ENCODE measurements at regions not wholly inside any gene's neighbourhood (a gene's known extent, or its start where the extent isn't known, plus 50 kb on each side); places are given as distances from the start of the nearest gene placed in this dataset.

DNA sequence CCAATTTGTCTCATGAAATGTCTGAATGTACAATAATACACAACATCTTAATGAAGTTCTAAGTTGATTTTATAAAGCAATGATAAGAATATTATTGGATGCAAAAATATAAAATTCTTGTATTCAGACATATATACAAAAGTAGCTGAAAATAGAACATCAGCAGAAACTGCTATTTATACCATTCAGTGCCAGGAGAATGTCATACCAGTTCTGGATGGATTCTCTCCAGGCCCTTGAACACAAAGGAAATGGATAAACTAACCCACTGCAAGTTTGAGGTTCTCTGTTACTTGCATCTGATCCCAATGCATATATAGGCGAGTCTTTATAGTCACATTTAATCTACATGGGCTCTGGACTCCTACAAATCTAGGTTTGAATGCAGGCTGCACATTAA is 126.3 kb upstream of the KLF3 start:
- Histone ChIP-seq H3K4me3 (ENCODE audit: extremely low read depth in 1 of 4, insufficient read depth in 2 of 4, low read depth in 3 of 4, low read length in 4 of 4) (no peak overlapping the region), H4K91ac (replicated peaks; ENCODE audit: insufficient read length, low read length) (no peak overlapping the region), H3K9ac (replicated peaks in 1 of 4; ENCODE audit: extremely low read depth in 1 of 4, low read depth in 3 of 4, low read length in 3 of 4) (no peak overlapping the region), H2BK5ac (ENCODE audit: low read depth, low read length) (no peak overlapping the region), H3K14ac (ENCODE audit: insufficient read length) (no peak overlapping the region), H3K4me1 (replicated peaks in 1 of 4; ENCODE audit: control insufficient read depth in 3 of 4, insufficient read depth in 4 of 4, low read length in 3 of 4) (no peaks in the 10 kb centered on the region), H2AFZ (ENCODE audit: low read length) (no peak overlapping the region), H3K56ac (replicated peaks; ENCODE audit: insufficient read length, low read depth, low read length) (no peak overlapping the region), H3K4me2 (ENCODE audit: insufficient read depth in 1 of 2, low read depth in 2 of 2, low read length in 2 of 2) (no peak overlapping the region), H3K79me1 (ENCODE audit: low read depth, low read length) (no peaks in the 10 kb centered on the region), H4K8ac (ENCODE audit: extremely low read depth, insufficient read depth, low read length) (no peak overlapping the region), H3K27ac (ENCODE audit: low read depth, low read length) (no peak overlapping the region), H3K9me3 (ENCODE audit: insufficient read depth in 2 of 2, low read depth in 1 of 2, low read length in 1 of 2) (no peaks in the 10 kb centered on the region), H3K23me2 (ENCODE audit: low read depth, low read length) (no peaks in the 10 kb centered on the region), H3K18ac (ENCODE audit: extremely low read depth, low read length) (no peak overlapping the region), H3K27me3 (replicated peaks in 1 of 4; ENCODE audit: control insufficient read depth in 3 of 4, extremely low read depth in 1 of 4, insufficient read depth in 3 of 4, low read length in 3 of 4) (no peaks in the 10 kb centered on the region), H2BK120ac (replicated peaks; ENCODE audit: low read depth, low read length) (no peak overlapping the region), H3K79me2 (ENCODE audit: control insufficient read depth in 1 of 2, insufficient read depth in 2 of 2, low read length in 2 of 2) (no peaks in the 10 kb centered on the region), H2BK20ac (ENCODE audit: low read length) (no peak overlapping the region), H3K4ac (replicated peaks; ENCODE audit: insufficient read length, low read depth, low read length) (no peak overlapping the region), H3K23ac (ENCODE audit: insufficient read length) (no peak overlapping the region), H3K36me3 (ENCODE audit: control insufficient read depth in 2 of 4, insufficient read depth in 4 of 4, low read length in 3 of 4) (no peaks in the 10 kb centered on the region), H2BK15ac (ENCODE audit: low read length) (no peak overlapping the region), H2AK5ac (ENCODE audit: low read depth, low read length) (no peak overlapping the region), H4K20me1 (replicated peaks in 1 of 2; ENCODE audit: control insufficient read depth in 1 of 2, insufficient read depth in 2 of 2, low read length in 2 of 2) (no peaks in the 10 kb centered on the region), H4K5ac (ENCODE audit: insufficient read length, low read depth, low read length) (no peak overlapping the region), H2BK12ac (ENCODE audit: low read depth, low read length) (no peak overlapping the region)
- FAIRE-seq (no peak), DNase-seq (ENCODE audit: low read depth in 1 of 2, low spot score in 2 of 2) (no peak)
- 94% methylated on average over 1 of the region's 1 CpG; no CpG with 5 or more reads in 1 of the 2 experiments for WGBS, 2 experiments (ENCODE audit: extremely low coverage in 1 of 2, insufficient coverage in 1 of 2, insufficient read length in 1 of 2, insufficient replicate concordance in 2 of 2, low coverage in 1 of 2, low lambda C conversion rate in 2 of 2, missing lambda C conversion rate in 1 of 2)
- CTCF ChIA-PET (ENCODE audit: partially characterized antibody): interaction anchor here (0.7 kb wide), 1 partner anchor 41 kb away, joined by 3 read pairs; no protein-coding TSS in a partner anchor
- POLR2A ChIA-PET (ENCODE audit: partially characterized antibody): no interaction called here
- no peak for TF ChIP-seq RAD21 (IDR thresholded peaks at IDR 0.05 in 1 of 2, conservative IDR thresholded peaks at IDR 0.05 in 1 of 2; ENCODE audit: low read depth in 2 of 2, low read length in 2 of 2)
- no peak for TF ChIP-seq BCL11A (IDR thresholded peaks at IDR 0.05; ENCODE audit: low read depth in 2 of 2, low read length in 2 of 2)
- TF ChIP-seq TAF7 (optimal IDR thresholded peaks at IDR 0.05; ENCODE audit: borderline replicate concordance, low read depth, low read length): no peak
- TF ChIP-seq GTF2F1 (IDR thresholded peaks at IDR 0.05; ENCODE audit: borderline replicate concordance, low read depth, low read length): no peak
- no peak for TF ChIP-seq HDAC6 (IDR thresholded peaks at IDR 0.05; ENCODE audit: low read depth, low read length)
- TF ChIP-seq KDM4A (IDR thresholded peaks at IDR 0.05; ENCODE audit: low read depth, low read length, severe bottlenecking): no peak
- TF ChIP-seq SAP30 (IDR thresholded peaks at IDR 0.05; ENCODE audit: insufficient read depth, insufficient replicate concordance, low read length): no peak
- no peak for TF ChIP-seq BACH1 (IDR thresholded peaks at IDR 0.05; ENCODE audit: low read length)
- no peak for TF ChIP-seq CBX8 (IDR thresholded peaks at IDR 0.05; ENCODE audit: borderline replicate concordance, low read depth, low read length)
- TF ChIP-seq, protein P1, sequence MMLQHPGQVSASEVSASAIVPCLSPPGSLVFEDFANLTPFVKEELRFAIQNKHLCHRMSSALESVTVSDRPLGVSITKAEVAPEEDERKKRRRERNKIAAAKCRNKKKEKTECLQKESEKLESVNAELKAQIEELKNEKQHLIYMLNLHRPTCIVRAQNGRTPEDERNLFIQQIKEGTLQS (IDR thresholded peaks at IDR 0.05; ENCODE audit: insufficient read depth, low read depth, low read length): no peak
- no peak for TF ChIP-seq RXRA (IDR thresholded peaks at IDR 0.05; ENCODE audit: insufficient read depth, low read depth, low read length)
- no peak for TF ChIP-seq TBP (IDR thresholded peaks at IDR 0.05; ENCODE audit: low read depth, low read length)
- no peak for TF ChIP-seq TEAD4 (IDR thresholded peaks at IDR 0.05; ENCODE audit: low read depth, low read length)
- TF ChIP-seq CREB1 (IDR thresholded peaks at IDR 0.05): no peak
- TF ChIP-seq ZNF274 (IDR thresholded peaks at IDR 0.05; ENCODE audit: borderline replicate concordance, extremely low read depth, low read length): no peak
